Fibroblast of the aortic adventitia (primary cell): ENCODE measurements at regions not wholly inside any gene's neighbourhood (a gene's known extent, or its start where the extent isn't known, plus 50 kb on each side); places are given as distances from the start of the nearest gene placed in this dataset.

Source experiments
- DNase-seq: peaks from one replicate; pipeline ENCODE4 v3.0.0-alpha.2; 2010; ENCODE audit warnings: low read depth
- H3K4me3 ChIP-seq: 2 replicates; pipeline ENCODE4 v1.5.1; 2011; ENCODE audit warnings: low read depth, mild to moderate bottlenecking, control low read depth, low read length, moderate library complexity
- TF ChIP-seq, protein P1 (sequence below): IDR thresholded peaks from 2 replicates; pipeline ENCODE4 v1.5.1; 2011; ENCODE audit warnings: mild to moderate bottlenecking, low read length, control low read depth, inconsistent platforms; ENCODE audit not compliant: insufficient read depth

DNA sequence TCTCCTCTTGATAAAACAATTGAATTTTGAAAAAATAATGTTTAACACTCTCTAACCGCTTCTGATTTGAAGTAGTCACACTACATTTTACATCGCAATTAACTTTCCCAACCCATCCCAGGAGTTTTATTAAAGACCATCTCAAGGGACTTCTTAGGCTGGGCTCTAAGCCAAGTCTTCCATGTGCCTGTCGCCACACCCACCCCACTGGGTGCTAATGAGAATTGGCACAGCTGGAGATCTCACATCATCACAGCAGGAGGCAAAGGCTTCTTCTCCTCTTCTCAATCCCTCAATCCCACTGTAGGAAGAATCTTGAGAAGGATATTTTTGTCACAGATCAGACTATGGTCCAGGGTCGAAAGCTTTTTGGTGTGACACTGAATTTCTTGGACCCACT is 328.9 kb downstream of the NUF2 start:
- no peak for DNase-seq
- no peak overlapping the region for H3K4me3 ChIP-seq
- TF ChIP-seq, protein P1, sequence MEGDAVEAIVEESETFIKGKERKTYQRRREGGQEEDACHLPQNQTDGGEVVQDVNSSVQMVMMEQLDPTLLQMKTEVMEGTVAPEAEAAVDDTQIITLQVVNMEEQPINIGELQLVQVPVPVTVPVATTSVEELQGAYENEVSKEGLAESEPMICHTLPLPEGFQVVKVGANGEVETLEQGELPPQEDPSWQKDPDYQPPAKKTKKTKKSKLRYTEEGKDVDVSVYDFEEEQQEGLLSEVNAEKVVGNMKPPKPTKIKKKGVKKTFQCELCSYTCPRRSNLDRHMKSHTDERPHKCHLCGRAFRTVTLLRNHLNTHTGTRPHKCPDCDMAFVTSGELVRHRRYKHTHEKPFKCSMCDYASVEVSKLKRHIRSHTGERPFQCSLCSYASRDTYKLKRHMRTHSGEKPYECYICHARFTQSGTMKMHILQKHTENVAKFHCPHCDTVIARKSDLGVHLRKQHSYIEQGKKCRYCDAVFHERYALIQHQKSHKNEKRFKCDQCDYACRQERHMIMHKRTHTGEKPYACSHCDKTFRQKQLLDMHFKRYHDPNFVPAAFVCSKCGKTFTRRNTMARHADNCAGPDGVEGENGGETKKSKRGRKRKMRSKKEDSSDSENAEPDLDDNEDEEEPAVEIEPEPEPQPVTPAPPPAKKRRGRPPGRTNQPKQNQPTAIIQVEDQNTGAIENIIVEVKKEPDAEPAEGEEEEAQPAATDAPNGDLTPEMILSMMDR = no peak

GRCh38 chr1:163652441-163652840 is 330.7 kb downstream of the NUF2 start:
- no peak overlapping the region for H3K4me3 ChIP-seq
- no peak for DNase-seq
- TF ChIP-seq, protein P1 = no peak

DNA sequence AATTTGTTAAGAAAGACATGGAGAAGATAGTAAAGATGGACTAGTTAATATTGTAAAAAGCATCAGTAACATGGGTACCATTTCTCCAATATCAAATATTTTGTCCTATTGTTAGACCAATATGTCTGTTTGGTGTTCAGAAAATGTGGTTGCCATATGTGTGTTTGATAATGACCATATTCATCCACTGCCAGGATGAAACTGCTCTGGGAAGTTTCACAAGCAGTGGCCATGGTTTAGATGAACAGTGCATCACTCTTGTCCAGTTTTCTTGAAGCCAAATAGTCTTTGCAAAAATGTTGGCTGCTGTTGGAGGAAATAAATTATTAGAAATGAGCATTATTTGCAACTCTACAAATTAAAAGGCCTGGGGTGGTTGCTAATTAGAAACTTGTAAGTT is 333.8 kb downstream of the NUF2 start:
- no peak for DNase-seq
- H3K4me3 ChIP-seq = no peak overlapping the region
- TF ChIP-seq, protein P1 = no peak

DNA sequence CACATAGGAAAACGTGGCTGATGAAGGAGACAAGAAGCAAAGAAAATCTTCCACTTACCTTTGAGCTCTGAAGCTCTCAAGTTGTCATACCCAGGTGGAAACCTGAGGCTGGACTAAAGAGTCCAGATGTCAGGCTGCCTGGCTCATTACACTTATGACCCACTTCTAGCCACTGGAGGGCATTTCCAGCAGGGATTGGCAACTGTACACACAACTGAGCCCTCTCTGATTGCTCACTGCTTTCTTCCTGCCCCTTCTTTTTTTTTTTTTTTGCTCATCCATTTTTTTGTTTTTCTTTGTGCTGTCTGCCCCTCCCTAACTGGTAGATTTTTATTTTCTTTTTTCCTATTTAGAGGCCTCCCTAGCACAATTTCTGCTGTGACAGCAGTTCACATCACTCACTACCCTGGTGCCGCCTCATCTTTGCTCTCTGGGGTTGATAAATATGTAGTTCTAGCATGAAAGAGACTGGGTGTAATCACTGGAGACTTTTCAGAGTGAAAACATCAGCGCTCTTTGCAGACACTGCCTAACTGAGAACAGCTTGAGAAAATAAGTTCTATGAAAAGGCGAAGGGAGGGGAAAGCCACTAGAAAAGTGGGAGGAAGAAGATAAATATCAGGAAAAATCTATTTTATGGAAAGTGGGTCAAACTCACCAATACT is 334.5 kb downstream of the NUF2 start:
- DNase-seq = peak; percentile 4
- TF ChIP-seq, protein P1 = no peak

DNA sequence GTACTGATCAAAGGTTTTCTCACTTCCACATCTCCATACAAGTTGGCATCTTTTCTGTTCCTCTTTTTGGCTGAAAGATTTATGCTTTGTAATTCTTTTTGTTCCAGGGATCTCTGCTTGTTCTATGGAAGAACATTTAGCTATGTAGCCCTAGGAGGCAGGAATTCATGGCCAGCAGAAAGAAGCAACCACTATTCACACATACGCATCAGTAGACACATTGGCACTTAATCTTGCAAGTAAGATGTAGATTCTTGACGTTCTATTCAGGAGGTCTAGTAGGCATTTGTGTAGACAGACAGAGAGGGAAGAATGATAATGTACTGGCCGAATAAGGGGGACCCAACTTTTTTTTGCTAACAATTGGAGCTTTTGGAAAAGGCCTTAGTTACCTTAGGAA is 336.0 kb downstream of the NUF2 start:
- TF ChIP-seq, protein P1 = no peak
- DNase-seq = no peak
- no peak overlapping the region for H3K4me3 ChIP-seq

More for the DNA sequence above, 334.5 kb downstream of the NUF2 start:
- no peak overlapping the region for H3K4me3 ChIP-seq

- DNase-seq = no peak
- TF ChIP-seq, protein P1 = no peak
- H3K4me3 ChIP-seq = no peak overlapping the region
Observed at GRCh38 chr1:163661391-163661790, 339.6 kb downstream of the NUF2 start.
